Heart left ventricle (tissue), 16 donors: ENCODE measurements at regions not wholly inside any gene's neighbourhood (a gene's known extent, or its start where the extent isn't known, plus 50 kb on each side); places are given as distances from the start of the nearest gene placed in this dataset.
A peak's percentile ranks its signal among the peaks of the same experiment; 100 is the strongest.

ENCODE experiments used
- ATAC-seq, 4 donors: fragments of 200-7000 bp; cut with Tn5 transposase; one replicate each; pipeline ENCODE4 v1.9.1; 2020 to 2022; ENCODE audit warnings: moderate library complexity in 4 of 4, mild to moderate bottlenecking in 3 of 4, moderate number of reproducible peaks in 1 of 4
- DNase-seq, 5 donors: peaks; one replicate each; pipeline ENCODE4 v3.0.0-alpha.2; 2020
- H3K27ac ChIP-seq, 12 donors: fragments of 200-600 bp; sonication (generic) in 4 of 12; one replicate each; pipeline versions ENCODE4 v1.5.0 to v1.8.0; 2016 to 2022; ENCODE audit warnings: mild to moderate bottlenecking in 2 of 12
- H3K27me3 ChIP-seq, 9 donors: fragments of 200-600 bp; sonication (generic) in 2 of 9; one replicate each; pipeline versions ENCODE4 v1.5.1 to v1.8.0; 2016 to 2022; ENCODE audit warnings: mild to moderate bottlenecking in 3 of 9
- H3K36me3 ChIP-seq, 9 donors: fragments of 200-600 bp; sonication (generic) in 2 of 9; one replicate each; pipeline versions ENCODE4 v1.5.0 to v1.8.0; 2018 to 2022; ENCODE audit warnings: mild to moderate bottlenecking in 2 of 9
- H3K4me1 ChIP-seq, 12 donors: fragments of 200-600 bp; sonication (generic) in 4 of 12; one replicate each; pipeline versions ENCODE4 v1.5.0 to v1.8.0; 2016 to 2022; ENCODE audit warnings: mild to moderate bottlenecking in 3 of 12
- H3K4me3 ChIP-seq, 12 donors: fragments of 200-600 bp; sonication (generic) in 4 of 12; one replicate each; pipeline versions ENCODE4 v1.5.0 to v1.8.0; 2017 to 2022; ENCODE audit warnings: mild to moderate bottlenecking in 9 of 12, moderate library complexity in 4 of 12
- H3K9me3 ChIP-seq, 12 donors: fragments of 200-600 bp; sonication (generic) in 4 of 12; one replicate each; pipeline versions ENCODE4 v1.5.0 to v1.8.0; 2016 to 2022; ENCODE audit warnings: mild to moderate bottlenecking in 1 of 12
- POLR2A ChIP-seq, 2 donors: fragments of 450-650 bp; IDR thresholded peaks; one replicate each; pipeline ENCODE4 v1.6.1; 2017; ENCODE audit warnings: antibody characterized with exemption in 2 of 2, mild to moderate bottlenecking in 2 of 2, moderate library complexity in 2 of 2
- WGBS, 4 donors: extraction: QIAGEN DNeasy Blood & Tissue Kit in 2 of 4; methylation state at CpG; one replicate each; pipeline versions ENCODE4 v1.1.5 to v1.1.7; 2013 to 2018; 5-methylcytosine and 5-hydroxymethylcytosine counted together
- intact Hi-C, 10 donors: fragments of 100-400 bp; cut with DNase I; formaldehyde crosslinking; loops; one replicate each; pipeline versions ENCODE4 v1.11.1 to v1.14.2; 2022
- TF ChIP-seq, protein P1 (sequence below), 12 donors: fragments of 200-600 bp; sonication (generic) in 4 of 12; IDR thresholded peaks; one replicate each; pipeline versions ENCODE4 v1.5.0 to v1.8.0; 2018 to 2022; ENCODE audit warnings: antibody characterized with exemption in 12 of 12, mild to moderate bottlenecking in 5 of 12
- donor health status: ischemic (EF 13 %, LVEDD 7.1; RV severe dilation, severe dysfunction).
- donor health status: healthy with polysubstance abuse.
- donor health status: DM: no; HTN: yes; CAD: no.
- donor health status: DM: no; HTN: no; CAD: no.
- donor health status: ischemic (EF 25% LVEDD 6.9; RV normal size, moderate dysfunction).
- donor health status: ischemic (EF 25% LVEDD 5.7; RV mildly dilated, moderate dysfunction).
- donor health status: healthy.
- donor health status: DM: yes; HTN: yes; CAD: no.
- donor health status: ischemic (EF 35%, LVEDD 5.7; RV mildly dilated, moderate dysfunction).
- donor health status: nonischemic (EF 11% LVEDD 7.7; RV severe dilation, severe dysfunction).
- donor health status: DM: yes; HTN: yes; CAD: no.
- donor health status: PGD.
- donor health status: ischemic (EF 29% LVEDD 5.4; RV normal size, mild dysfunction).
- donor health status: nonischemic (EF 23%, LVEDD 6.1; RV moderate dilation, normal function).

GRCh38 chr1:208644401-208645160 lies 400.4 kb upstream of the PLXNA2 start:
- peaks cover 0 to 4% (median 0%) of the 10 kb centered on the region in 12 donors for H3K4me1 ChIP-seq
- 45 to 84% (median 72%) methylated on average over 2 of the region's 2 CpGs for WGBS, 4 donors
- peaks cover 0 to 8% (median 0%) of the 10 kb centered on the region in 9 donors for H3K27me3 ChIP-seq
- no peaks in the 10 kb centered on the region for H3K36me3 ChIP-seq
- ATAC-seq (no peak), DNase-seq (no peak)
- TF ChIP-seq, protein P1, sequence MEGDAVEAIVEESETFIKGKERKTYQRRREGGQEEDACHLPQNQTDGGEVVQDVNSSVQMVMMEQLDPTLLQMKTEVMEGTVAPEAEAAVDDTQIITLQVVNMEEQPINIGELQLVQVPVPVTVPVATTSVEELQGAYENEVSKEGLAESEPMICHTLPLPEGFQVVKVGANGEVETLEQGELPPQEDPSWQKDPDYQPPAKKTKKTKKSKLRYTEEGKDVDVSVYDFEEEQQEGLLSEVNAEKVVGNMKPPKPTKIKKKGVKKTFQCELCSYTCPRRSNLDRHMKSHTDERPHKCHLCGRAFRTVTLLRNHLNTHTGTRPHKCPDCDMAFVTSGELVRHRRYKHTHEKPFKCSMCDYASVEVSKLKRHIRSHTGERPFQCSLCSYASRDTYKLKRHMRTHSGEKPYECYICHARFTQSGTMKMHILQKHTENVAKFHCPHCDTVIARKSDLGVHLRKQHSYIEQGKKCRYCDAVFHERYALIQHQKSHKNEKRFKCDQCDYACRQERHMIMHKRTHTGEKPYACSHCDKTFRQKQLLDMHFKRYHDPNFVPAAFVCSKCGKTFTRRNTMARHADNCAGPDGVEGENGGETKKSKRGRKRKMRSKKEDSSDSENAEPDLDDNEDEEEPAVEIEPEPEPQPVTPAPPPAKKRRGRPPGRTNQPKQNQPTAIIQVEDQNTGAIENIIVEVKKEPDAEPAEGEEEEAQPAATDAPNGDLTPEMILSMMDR (IDR thresholded peaks at IDR 0.05), result no peak
- no peak for TF ChIP-seq POLR2A (IDR thresholded peaks at IDR 0.05)
- H3K27ac ChIP-seq, result no peak overlapping the region
- intact Hi-C loops, result no loop called here
- no peak overlapping the region for H3K4me3 ChIP-seq
- H3K9me3 ChIP-seq, result no peaks in the 10 kb centered on the region

GRCh38 chr1:208646431-208646830 lies 402.2 kb upstream of the PLXNA2 start:
- peaks cover 0 to 4% (median 0%) of the 10 kb centered on the region in 12 donors for H3K4me1 ChIP-seq
- intact Hi-C loops, result no loop called here
- H3K36me3 ChIP-seq, result no peaks in the 10 kb centered on the region
- H3K27me3 ChIP-seq, result peaks cover 0 to 16% (median 0%) of the 10 kb centered on the region in 9 donors
- DNase-seq, result no peak
- H3K27ac ChIP-seq, result no peak overlapping the region
- no peaks in the 10 kb centered on the region for H3K9me3 ChIP-seq
- 87 to 99% (median 96%) methylated on average over 2 of the region's 2 CpGs for WGBS, 4 donors
- H3K4me3 ChIP-seq, result no peak overlapping the region
- no peak for TF ChIP-seq POLR2A (IDR thresholded peaks at IDR 0.05)
- TF ChIP-seq, protein P1 (IDR thresholded peaks at IDR 0.05), result no peak
- ATAC-seq, result no peak

- Histone ChIP-seq H3K27me3 (peaks cover 0 to 17% (median 0%) of the 10 kb centered on the region in 9 donors), H3K9me3 (no peaks in the 10 kb centered on the region), H3K36me3 (no peaks in the 10 kb centered on the region), H3K4me1 (peaks cover 0 to 14% (median 0%) of the 10 kb centered on the region in 12 donors), H3K27ac (no peak overlapping the region), H3K4me3 (no peak overlapping the region)
- WGBS, 4 donors, result 74 to 85% (median 83%) methylated on average over 3 of the region's 3 CpGs
- TF ChIP-seq, protein P1 (IDR thresholded peaks at IDR 0.05), result no peak
- TF ChIP-seq POLR2A (IDR thresholded peaks at IDR 0.05), result no peak
- ATAC-seq, result no peak
- no peak for DNase-seq
- intact Hi-C loops, result no loop called here
These were observed 404.0 kb upstream of the PLXNA2 start for GRCh38 chr1:208648146-208648545.

- 15 to 18% (median 16%) methylated on average over 8 of the region's 8 CpGs for WGBS, 4 donors
- H3K4me1 ChIP-seq, result peaks cover 0 to 12% (median 0%) of the 10 kb centered on the region in 12 donors
- intact Hi-C loops, result loop anchor here (2.0 to 10.0 kb wide), 8 partner anchors 538 to 912 kb away; no protein-coding TSS in a partner anchor
- no peaks in the 10 kb centered on the region for H3K36me3 ChIP-seq
- DNase-seq (peak in 4 of 5 donors; percentile 28 to 46 (median 36)), ATAC-seq (peak in 3 of 4 donors; percentile 80 to 93 (median 82))
- TF ChIP-seq, protein P1 (IDR thresholded peaks at IDR 0.05), result peak; percentile 73 to 91 (median 86)
- TF ChIP-seq POLR2A (IDR thresholded peaks at IDR 0.05), result no peak
- no peak overlapping the region for H3K4me3 ChIP-seq
- peaks cover 0 to 17% (median 0%) of the 10 kb centered on the region in 9 donors for H3K27me3 ChIP-seq
- no peaks in the 10 kb centered on the region for H3K9me3 ChIP-seq
- H3K27ac ChIP-seq, result no peak overlapping the region
These were observed 408.3 kb upstream of the PLXNA2 start for GRCh38 chr1:208652296-208653160.
